ENCODE measurements at regions not wholly inside any gene's neighbourhood (a gene's known extent, or its start where the extent isn't known, plus 50 kb on each side); places are given as distances from the start of the nearest gene placed in this dataset.

- DNase-seq (ENCODE audit: extremely low read depth, low read depth), result no peak
Measured at GRCh38 chr6:106918115-106918514, 56.4 kb downstream of the CD24 start.

- DNase-seq (ENCODE audit: extremely low read depth, low read depth), result no peak
Measured at GRCh38 chr6:106916891-106917290, 57.6 kb downstream of the CD24 start.

GRCh38 chr6:106913676-106914280 is 60.8 kb downstream of the CD24 start:
- no peak for DNase-seq (ENCODE audit: extremely low read depth, low read depth)

GRCh38 chr6:106913111-106913510 is 61.4 kb downstream of the CD24 start:
- no peak for DNase-seq (ENCODE audit: extremely low read depth, low read depth)

GRCh38 chr6:106912091-106912490 is 62.4 kb downstream of the CD24 start:
- no peak for DNase-seq (ENCODE audit: extremely low read depth, low read depth)

GRCh38 chr6:106910999-106911949 is 63.3 kb downstream of the CD24 start:
- no peak for DNase-seq (ENCODE audit: extremely low read depth, low read depth)

- no peak for DNase-seq (ENCODE audit: extremely low read depth, low read depth)
Measured at GRCh38 chr6:106908386-106908840, 66.1 kb downstream of the CD24 start.

- no peak for DNase-seq (ENCODE audit: extremely low read depth, low read depth)
Measured at GRCh38 chr6:106907754-106908153, 66.8 kb downstream of the CD24 start.

GRCh38 chr6:106906232-106906631 is 68.3 kb downstream of the CD24 start:
- no peak for DNase-seq (ENCODE audit: extremely low read depth, low read depth)

GRCh38 chr6:106903299-106903698 is 71.2 kb downstream of the CD24 start:
- no peak for DNase-seq (ENCODE audit: extremely low read depth, low read depth)

- DNase-seq (ENCODE audit: extremely low read depth, low read depth), result no peak
Measured at GRCh38 chr6:106901062-106901461, 73.5 kb downstream of the CD24 start.

- no peak for DNase-seq (ENCODE audit: extremely low read depth, low read depth)
Measured at GRCh38 chr6:106899697-106900096, 74.8 kb downstream of the CD24 start.

GRCh38 chr6:106897580-106897979 is 76.9 kb downstream of the CD24 start:
- DNase-seq (ENCODE audit: extremely low read depth, low read depth), result no peak

GRCh38 chr6:106895703-106896040 is 78.9 kb downstream of the CD24 start:
- DNase-seq (ENCODE audit: extremely low read depth, low read depth), result no peak

GRCh38 chr6:106894978-106895702 is 79.4 kb downstream of the CD24 start:
- no peak for DNase-seq (ENCODE audit: extremely low read depth, low read depth)

GRCh38 chr6:106892186-106892585 is 82.3 kb downstream of the CD24 start:
- DNase-seq (ENCODE audit: extremely low read depth, low read depth), result no peak

- DNase-seq (ENCODE audit: extremely low read depth, low read depth), result no peak
Measured at GRCh38 chr6:106890447-106890846, 84.1 kb downstream of the CD24 start.

- DNase-seq (ENCODE audit: extremely low read depth, low read depth), result no peak
Measured at GRCh38 chr6:106889692-106890091, 84.8 kb downstream of the CD24 start.

- DNase-seq (ENCODE audit: extremely low read depth, low read depth), result no peak
Measured at GRCh38 chr6:106886922-106887797, 87.4 kb downstream of the CD24 start.

- no peak for DNase-seq (ENCODE audit: extremely low read depth, low read depth)
Measured at GRCh38 chr6:106886081-106886843, 88.3 kb downstream of the CD24 start.

All from NCI-H460 (cell line).